Heart left ventricle (tissue), 13 donors: ENCODE measurements at regions not wholly inside any gene's neighbourhood (a gene's known extent, or its start where the extent isn't known, plus 50 kb on each side); places are given as distances from the start of the nearest gene placed in this dataset.

Experiments
- POLR2A ChIP-seq, 2 donors: fragments of 450-650 bp; IDR thresholded peaks; one replicate each; pipeline ENCODE4 v1.6.1; 2017; ENCODE audit warnings: antibody characterized with exemption in 2 of 2, mild to moderate bottlenecking in 2 of 2, moderate library complexity in 2 of 2
- TF ChIP-seq, protein P1 (sequence below), 12 donors: fragments of 200-600 bp; sonication (generic) in 4 of 12; IDR thresholded peaks; one replicate each; pipeline versions ENCODE4 v1.5.0 to v1.8.0; 2018 to 2022; ENCODE audit warnings: antibody characterized with exemption in 12 of 12, mild to moderate bottlenecking in 5 of 12
- donor health status: ischemic (EF 13 %, LVEDD 7.1; RV severe dilation, severe dysfunction).
- donor health status: DM: no; HTN: yes; CAD: no.
- donor health status: DM: no; HTN: no; CAD: no.
- donor health status: ischemic (EF 25% LVEDD 6.9; RV normal size, moderate dysfunction).
- donor health status: ischemic (EF 25% LVEDD 5.7; RV mildly dilated, moderate dysfunction).
- donor health status: ischemic (EF 35%, LVEDD 5.7; RV mildly dilated, moderate dysfunction).
- donor health status: nonischemic (EF 11% LVEDD 7.7; RV severe dilation, severe dysfunction).
- donor health status: DM: yes; HTN: yes; CAD: no.
- donor health status: PGD.
- donor health status: ischemic (EF 29% LVEDD 5.4; RV normal size, mild dysfunction).
- donor health status: nonischemic (EF 23%, LVEDD 6.1; RV moderate dilation, normal function).

DNA sequence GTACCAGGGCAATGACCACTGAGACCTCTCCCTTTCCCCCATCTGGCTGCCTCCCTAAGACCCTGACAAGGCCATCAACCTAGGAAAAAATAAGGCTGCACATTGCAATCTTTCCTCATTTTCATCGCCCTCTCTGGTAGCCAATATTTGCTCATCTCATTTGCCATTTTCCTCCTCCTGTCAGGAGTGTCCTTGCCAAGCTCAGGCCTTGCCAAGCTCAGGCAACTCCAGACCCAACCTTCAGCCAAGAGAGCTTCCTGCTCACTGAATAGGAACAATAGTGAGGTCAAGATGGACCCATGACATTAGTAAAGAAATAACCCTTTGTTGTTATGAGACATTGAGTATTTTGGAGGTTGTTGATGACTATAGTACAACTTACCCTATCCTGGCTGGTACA, 380.3 kb downstream of the RSL24D1 start:
- TF ChIP-seq POLR2A (IDR thresholded peaks at IDR 0.05): no peak
- TF ChIP-seq, protein P1, sequence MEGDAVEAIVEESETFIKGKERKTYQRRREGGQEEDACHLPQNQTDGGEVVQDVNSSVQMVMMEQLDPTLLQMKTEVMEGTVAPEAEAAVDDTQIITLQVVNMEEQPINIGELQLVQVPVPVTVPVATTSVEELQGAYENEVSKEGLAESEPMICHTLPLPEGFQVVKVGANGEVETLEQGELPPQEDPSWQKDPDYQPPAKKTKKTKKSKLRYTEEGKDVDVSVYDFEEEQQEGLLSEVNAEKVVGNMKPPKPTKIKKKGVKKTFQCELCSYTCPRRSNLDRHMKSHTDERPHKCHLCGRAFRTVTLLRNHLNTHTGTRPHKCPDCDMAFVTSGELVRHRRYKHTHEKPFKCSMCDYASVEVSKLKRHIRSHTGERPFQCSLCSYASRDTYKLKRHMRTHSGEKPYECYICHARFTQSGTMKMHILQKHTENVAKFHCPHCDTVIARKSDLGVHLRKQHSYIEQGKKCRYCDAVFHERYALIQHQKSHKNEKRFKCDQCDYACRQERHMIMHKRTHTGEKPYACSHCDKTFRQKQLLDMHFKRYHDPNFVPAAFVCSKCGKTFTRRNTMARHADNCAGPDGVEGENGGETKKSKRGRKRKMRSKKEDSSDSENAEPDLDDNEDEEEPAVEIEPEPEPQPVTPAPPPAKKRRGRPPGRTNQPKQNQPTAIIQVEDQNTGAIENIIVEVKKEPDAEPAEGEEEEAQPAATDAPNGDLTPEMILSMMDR (IDR thresholded peaks at IDR 0.05): no peak
